H9 (cell line): ENCODE measurements at regions not wholly inside any gene's neighbourhood (a gene's known extent, or its start where the extent isn't known, plus 50 kb on each side); places are given as distances from the start of the nearest gene placed in this dataset.

Experiments used
- DNase-seq: peaks from one replicate; pipeline ENCODE4 v3.0.0-alpha.2; 2017
- H2AFZ ChIP-seq: one replicate; pipeline ENCODE4 v1.6.1; 2013; ENCODE audit warnings: mild to moderate bottlenecking, low read length, control low read depth, moderate library complexity
- H2AK5ac ChIP-seq: 2 replicates; pipeline ENCODE4 v1.6.1; 2013; ENCODE audit warnings: low read length, control low read depth, mixed read lengths; ENCODE audit not compliant: insufficient read length
- H2BK120ac ChIP-seq: one replicate; pipeline ENCODE4 v1.6.1; 2013; ENCODE audit warnings: low read depth, mild to moderate bottlenecking, low read length, control low read depth, inconsistent platforms; ENCODE audit not compliant: poor library complexity, severe bottlenecking
- H2BK12ac ChIP-seq: 2 replicates; pipeline ENCODE4 v1.6.1; 2013; ENCODE audit warnings: low read length, control low read depth, mixed read lengths, low read depth; ENCODE audit not compliant: insufficient read length
- H2BK15ac ChIP-seq: 2 replicates; pipeline ENCODE4 v1.6.1; 2013; ENCODE audit warnings: low read depth, low read length, control low read depth
- H2BK20ac ChIP-seq: one replicate; pipeline ENCODE4 v1.6.1; 2013; ENCODE audit warnings: low read depth, mild to moderate bottlenecking, low read length, control low read depth, inconsistent platforms; ENCODE audit not compliant: poor library complexity, severe bottlenecking
- H2BK5ac ChIP-seq: 2 replicates; pipeline ENCODE4 v1.6.1; 2013; ENCODE audit warnings: low read length, control low read depth, mixed read lengths; ENCODE audit not compliant: insufficient read length
- H3K14ac ChIP-seq: 2 replicates; pipeline ENCODE4 v1.6.1; 2013; ENCODE audit warnings: low read length, control low read depth; ENCODE audit not compliant: insufficient read depth
- H3K18ac ChIP-seq: 2 replicates; pipeline ENCODE4 v1.6.1; 2013; ENCODE audit warnings: low read depth, mild to moderate bottlenecking, mixed read lengths, low read length, control low read depth; ENCODE audit not compliant: insufficient read length
- H3K23ac ChIP-seq: 2 replicates; pipeline ENCODE4 v1.6.1; 2013; ENCODE audit warnings: low read length, control low read depth, mixed read lengths, low read depth; ENCODE audit not compliant: insufficient read length
- H3K23me2 ChIP-seq: 2 replicates; pipeline ENCODE4 v1.6.1; 2013; ENCODE audit warnings: low read depth, mild to moderate bottlenecking, mixed read lengths, low read length, control low read depth; ENCODE audit not compliant: insufficient read length, poor library complexity, severe bottlenecking
- H3K27ac ChIP-seq: 2 replicates; pipeline ENCODE4 v1.5.1; 2013; ENCODE audit warnings: low read length, control low read depth, mixed read lengths, low read depth; ENCODE audit not compliant: insufficient read length
- H3K27me3 ChIP-seq: 2 replicates; pipeline ENCODE4 v1.6.1; 2013; ENCODE audit warnings: low read length, control low read depth, inconsistent platforms; ENCODE audit not compliant: insufficient read depth
- H3K4ac ChIP-seq: 2 replicates; pipeline ENCODE4 v1.6.1; 2013; ENCODE audit warnings: low read depth, mild to moderate bottlenecking, control low read depth, inconsistent platforms, low read length, moderate library complexity
- H3K4me1 ChIP-seq: 2 replicates; pipeline ENCODE4 v1.6.1; 2013; ENCODE audit warnings: low read length, control low read depth, inconsistent platforms; ENCODE audit not compliant: insufficient read depth
- H3K4me2 ChIP-seq: 2 replicates; pipeline ENCODE4 v1.6.1; 2013; ENCODE audit warnings: low read length, control low read depth, mixed read lengths; ENCODE audit not compliant: insufficient read length, insufficient read depth
- H3K56ac ChIP-seq: 2 replicates; pipeline ENCODE4 v1.6.1; 2013; ENCODE audit warnings: low read depth, mild to moderate bottlenecking, mixed read lengths, low read length, control low read depth; ENCODE audit not compliant: insufficient read length
- H3K79me1 ChIP-seq: 2 replicates; pipeline ENCODE4 v1.6.1; 2013; ENCODE audit warnings: low read depth, mild to moderate bottlenecking, moderate library complexity, low read length, control low read depth, inconsistent platforms; ENCODE audit not compliant: insufficient read depth, poor library complexity, severe bottlenecking
- H3K79me2 ChIP-seq: 2 replicates; pipeline ENCODE4 v1.6.1; 2013; ENCODE audit warnings: low read length, control low read depth, inconsistent platforms; ENCODE audit not compliant: insufficient read depth
- H3K9ac ChIP-seq: 2 replicates; pipeline ENCODE4 v1.6.1; 2013; ENCODE audit warnings: low read length, control low read depth, mixed read lengths; ENCODE audit not compliant: insufficient read length; ENCODE audit errors: extremely low read depth
- H3K9me3 ChIP-seq: one replicate; pipeline ENCODE4 v1.6.1; 2013; ENCODE audit warnings: low read depth, low read length, inconsistent platforms; ENCODE audit not compliant: control insufficient read depth
- H3T11ph ChIP-seq: one replicate; pipeline ENCODE4 v1.6.1; 2013; ENCODE audit warnings: mild to moderate bottlenecking, low read length, control low read depth, inconsistent platforms
- H4K20me1 ChIP-seq: one replicate; pipeline ENCODE4 v1.6.1; 2013; ENCODE audit not compliant: control insufficient read depth, insufficient read length, insufficient read depth
- H4K5ac ChIP-seq: 2 replicates; pipeline ENCODE4 v1.6.1; 2013; ENCODE audit warnings: low read depth, mild to moderate bottlenecking, mixed read lengths, low read length, control low read depth; ENCODE audit not compliant: insufficient read length
- H4K8ac ChIP-seq: replicated peaks from 2 replicates; pipeline ENCODE4 v1.6.1; 2013; ENCODE audit warnings: low read length, control low read depth, mixed read lengths, low read depth; ENCODE audit not compliant: insufficient read length
- H4K91ac ChIP-seq: 2 replicates; pipeline ENCODE4 v1.6.1; 2013; ENCODE audit warnings: low read depth, mild to moderate bottlenecking, moderate library complexity, mixed read lengths, low read length, control low read depth; ENCODE audit not compliant: insufficient read length
- H3K27ac Mint-ChIP-seq, 3 experiments: 2 replicates in 2 of 3; 3 replicates in 1 of 3; pipeline ENCODE4 v1.8.0; 2020 to 2021; ENCODE audit warnings: mixed read lengths in 3 of 3, mild to moderate bottlenecking in 1 of 3, moderate library complexity in 1 of 3
- H3K27me3 Mint-ChIP-seq: 2 replicates; pipeline ENCODE4 v1.8.0; 2021; ENCODE audit warnings: low read depth, mild to moderate bottlenecking, moderate library complexity, mixed read lengths
- H3K36me3 Mint-ChIP-seq, 3 experiments: 2 replicates in 2 of 3; 3 replicates in 1 of 3; pipeline ENCODE4 v1.8.0; 2020 to 2021; ENCODE audit warnings: low read depth in 3 of 3, mixed read lengths in 3 of 3; ENCODE audit not compliant: insufficient read depth in 1 of 3
- H3K4me1 Mint-ChIP-seq, 2 experiments: 2 replicates each; pipeline ENCODE4 v1.8.0; 2020; ENCODE audit warnings: mixed read lengths in 2 of 2
- H3K4me3 Mint-ChIP-seq, 2 experiments: 2 replicates in 1 of 2; 3 replicates in 1 of 2; pipeline ENCODE4 v1.8.0; 2020 to 2021; ENCODE audit warnings: mild to moderate bottlenecking in 2 of 2, mixed read lengths in 2 of 2, moderate library complexity in 1 of 2
- H3K9me3 Mint-ChIP-seq, 2 experiments: 2 replicates in 1 of 2; 3 replicates in 1 of 2; pipeline ENCODE4 v1.8.0; 2020; ENCODE audit warnings: mild to moderate bottlenecking in 2 of 2, mixed read lengths in 2 of 2, moderate library complexity in 1 of 2
- CTCF ChIP-seq: fragments of 200-600 bp; sonication (generic); conservative IDR thresholded peaks from 3 replicates; pipeline ENCODE4 v1.8.0; 2021; ENCODE audit warnings: antibody characterized with exemption, mild to moderate bottlenecking
- WGBS: extraction: QIAGEN DNeasy Blood & Tissue Kit; methylation state at CpG from one replicate; pipeline ENCODE4 v1.1.7; 2013; ENCODE audit warnings: missing lambda C conversion rate, low lambda C conversion rate, mixed read lengths; ENCODE audit not compliant: insufficient read length; ENCODE audit errors: extremely low coverage; 5-methylcytosine and 5-hydroxymethylcytosine counted together

- TF ChIP-seq CTCF = no peak
- Histone ChIP-seq H3K4ac (no peak overlapping the region), H3K27ac (no peak overlapping the region), H2BK20ac (no peak overlapping the region), H2BK12ac (no peak overlapping the region), H3K79me2 (no peaks in the 10 kb centered on the region), H4K91ac (no peak overlapping the region), H3K14ac (no peak overlapping the region), H3K23ac (no peak overlapping the region), H2BK120ac (no peak overlapping the region), H4K5ac (no peak overlapping the region), H3K4me1 (no peaks in the 10 kb centered on the region; the same call in 1 of the 2 replicates), H3K56ac (no peak overlapping the region), H3K4me2 (no peak overlapping the region), H3K23me2 (no peaks in the 10 kb centered on the region), H2BK15ac (no peak overlapping the region), H2AK5ac (no peak overlapping the region), H3T11ph (no peak overlapping the region), H3K18ac (no peak overlapping the region), H3K9ac (no peak overlapping the region), H3K27me3 (no peaks in the 10 kb centered on the region), H2AFZ (no peak overlapping the region), H4K8ac (no peak overlapping the region), H2BK5ac (no peak overlapping the region), H4K20me1 (no peaks in the 10 kb centered on the region), H3K9me3 (no peaks in the 10 kb centered on the region), H3K79me1 (no peaks in the 10 kb centered on the region)
- Mint-ChIP-seq H3K4me1 (peaks cover 8 to 9% of the 10 kb centered on the region in 2 experiments), H3K9me3 (peaks cover 0 to 2% of the 10 kb centered on the region in 2 experiments; a peak in 1 of 5 replicates), H3K4me3 (no peak overlapping the region), H3K27me3 (no peaks in the 10 kb centered on the region), H3K36me3 (no peaks in the 10 kb centered on the region; a peak in 1 of 7 replicates), H3K27ac (no peak overlapping the region)
- no CpG with 5 or more reads among the region's 3 CpGs for WGBS
- no peak for DNase-seq
These were observed 260.0 kb upstream of the PLEKHG7 start for GRCh38 chr12:92442782-92443181.
